ENCODE measurements at regions not wholly inside any gene's neighbourhood (a gene's known extent, or its start where the extent isn't known, plus 50 kb on each side); places are given as distances from the start of the nearest gene placed in this dataset.
"Not testable (repeated sequence)": the region's sequence is repeated elsewhere in the genome, so short reads cannot be mapped to it uniquely, and the experiment has no call there.

GRCh38 chr15:22303112-22303511, 155.6 kb upstream of the GOLGA6L22 start:
- not testable (repeated sequence) for TF ChIP-seq CTCF, POLR2A (IDR thresholded peaks at IDR 0.05)

Data from right lobe of liver (tissue), 4 donors.